GM21825 (cell line): ENCODE measurements at regions not wholly inside any gene's neighbourhood (a gene's known extent, or its start where the extent isn't known, plus 50 kb on each side); places are given as distances from the start of the nearest gene placed in this dataset.

Experiments used
- ATAC-seq: cut with Tn5 transposase; IDR thresholded peaks from one replicate; pipeline ENCODE4 v1.9.1; 2021; ENCODE audit warnings: mild to moderate bottlenecking, moderate library complexity; ENCODE audit not compliant: unreplicated experiment

DNA sequence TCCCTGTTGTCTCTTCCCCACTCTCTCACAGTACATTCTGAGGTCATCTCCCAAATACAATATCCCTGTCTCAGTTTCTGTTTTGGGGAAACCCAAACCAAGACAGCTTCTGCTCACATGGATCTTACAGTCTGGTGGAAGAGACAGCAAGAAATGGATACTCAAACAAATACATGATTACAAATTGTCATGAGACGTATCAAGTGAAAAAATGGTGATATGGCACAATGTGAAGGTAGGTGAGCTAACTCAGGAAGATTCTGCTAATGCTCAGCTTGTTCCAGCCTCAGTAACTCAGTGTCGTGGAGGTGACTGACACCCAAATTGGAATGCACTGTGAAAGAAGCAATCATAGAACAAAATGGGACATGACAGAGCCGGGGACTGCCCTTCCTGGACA is 68.3 kb downstream of the CHST1 start:
- ATAC-seq = no peak

DNA sequence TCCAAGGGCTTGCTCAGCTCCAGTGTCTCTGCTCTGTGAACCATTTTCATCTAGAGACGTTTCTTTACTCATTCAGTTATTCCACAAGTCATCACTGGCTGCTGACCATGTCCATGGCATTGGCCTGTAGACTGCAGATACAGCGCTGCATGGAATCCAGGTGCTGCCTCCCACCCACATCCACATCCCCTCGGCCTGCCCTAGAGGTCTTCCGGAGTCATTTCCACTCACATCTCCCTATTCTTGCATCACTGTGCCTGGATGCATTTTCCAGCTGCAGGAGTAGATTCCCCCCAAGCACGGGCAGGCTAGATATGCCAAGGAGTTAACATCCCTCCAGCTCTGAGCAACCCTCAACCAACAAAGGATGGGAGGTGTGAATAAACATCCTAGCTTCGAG is 68.9 kb downstream of the CHST1 start:
- ATAC-seq = no peak

DNA sequence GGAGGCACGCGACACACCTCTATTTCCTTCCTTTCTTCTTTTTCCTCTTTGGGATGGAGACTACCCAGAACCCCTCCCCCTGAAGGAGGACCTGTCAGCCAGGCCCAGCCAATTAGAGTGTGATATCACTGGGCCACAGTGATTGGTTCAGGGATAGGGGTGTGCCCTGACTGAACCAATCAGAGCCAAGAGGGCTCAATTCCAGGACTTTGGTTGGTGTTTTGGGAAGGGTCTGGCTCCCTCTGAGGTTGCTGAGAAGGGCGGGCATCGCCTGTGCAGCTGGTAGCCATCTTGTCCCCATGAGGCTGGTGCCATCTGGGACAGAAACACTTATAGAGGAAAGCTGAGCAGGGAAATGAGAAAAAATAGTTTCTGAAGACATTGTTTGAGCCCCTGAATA is 71.4 kb downstream of the CHST1 start:
- no peak for ATAC-seq

DNA sequence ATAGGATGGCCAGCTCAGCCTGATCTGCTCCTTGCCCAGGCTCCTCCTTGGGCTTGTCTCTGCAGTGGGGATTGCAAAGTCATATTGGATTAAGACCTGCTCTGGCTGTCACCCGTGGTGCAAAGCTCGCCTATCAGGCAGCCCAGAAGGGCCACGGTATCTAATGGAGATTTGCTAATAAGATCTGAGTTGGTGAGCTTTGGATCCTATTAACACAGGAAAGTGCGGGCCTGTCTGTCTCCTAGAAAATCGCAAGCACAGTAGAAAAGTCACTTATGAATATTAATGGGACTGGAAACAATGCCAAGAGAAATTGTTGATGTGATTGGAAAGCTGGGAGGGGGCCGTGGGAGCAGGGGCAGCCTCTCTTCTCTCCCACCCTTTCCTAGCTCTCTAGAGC is 72.8 kb downstream of the CHST1 start:
- no peak for ATAC-seq

DNA sequence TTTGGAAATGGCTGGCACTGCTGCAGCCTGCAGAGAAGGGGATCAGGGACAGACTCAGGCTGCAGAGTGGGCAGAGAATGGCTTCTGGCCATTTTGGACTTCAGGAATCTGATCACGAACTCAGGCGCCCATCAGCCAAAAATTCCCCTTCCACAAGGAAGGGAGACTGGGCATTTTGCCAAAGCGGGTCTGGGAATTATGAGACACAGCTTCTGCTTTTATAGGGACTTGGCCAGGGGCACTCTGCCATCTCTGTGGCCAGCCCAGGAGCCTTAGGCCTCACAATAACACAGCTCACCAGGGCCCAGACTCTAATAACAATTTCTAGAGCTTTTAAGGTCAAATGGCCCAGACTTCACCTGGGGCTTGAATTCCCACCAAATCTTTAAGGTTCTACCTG is 74.7 kb downstream of the CHST1 start:
- no peak for ATAC-seq

DNA sequence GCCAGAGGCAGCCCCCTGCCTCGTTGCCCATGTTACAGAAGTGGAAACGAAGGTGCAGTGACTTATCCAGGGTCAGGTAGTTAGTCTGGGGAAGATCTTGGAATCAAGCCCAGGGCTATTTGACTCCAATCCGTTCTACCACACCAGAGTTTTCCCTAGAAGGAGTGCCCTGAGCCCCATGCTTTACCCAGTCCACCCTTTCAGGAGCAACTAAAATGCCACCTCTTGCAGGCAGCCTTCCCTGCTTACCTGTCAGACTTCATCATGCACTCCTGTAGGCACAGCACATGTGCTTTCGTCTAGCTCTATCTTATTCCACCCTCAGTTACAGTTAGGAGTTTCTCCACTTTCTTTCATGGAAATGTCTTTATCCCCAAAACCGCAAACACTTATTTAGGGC is 80.2 kb downstream of the CHST1 start:
- ATAC-seq = no peak

DNA sequence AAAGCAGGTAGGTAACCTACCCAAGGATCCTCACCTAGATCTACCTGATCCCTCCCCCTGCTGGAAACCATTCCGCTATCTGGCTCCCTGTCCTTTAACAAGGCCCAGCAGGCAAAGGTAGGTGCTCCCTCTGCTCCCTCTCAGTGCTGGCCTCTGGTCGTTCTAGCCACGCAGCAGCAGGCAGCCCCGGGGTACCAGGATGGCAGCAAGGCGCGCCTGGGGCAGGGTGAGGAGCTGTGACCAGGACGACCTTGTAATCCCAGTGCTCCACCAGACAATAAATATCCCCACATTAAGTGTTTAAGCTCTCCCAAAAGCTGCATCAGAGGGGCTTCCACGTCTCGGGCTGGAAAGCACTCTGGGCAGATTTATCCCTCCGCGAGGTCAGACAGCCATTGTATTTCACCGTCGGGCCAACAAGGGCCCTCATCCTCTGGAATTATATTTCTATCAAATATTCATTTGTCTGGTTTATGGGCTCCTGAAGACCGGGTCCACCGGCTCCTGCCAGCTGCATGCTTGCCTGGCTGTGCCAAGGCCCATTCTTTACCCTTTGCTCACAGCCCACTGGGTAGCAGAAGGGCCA is 81.3 kb downstream of the CHST1 start:
- no peak for ATAC-seq

DNA sequence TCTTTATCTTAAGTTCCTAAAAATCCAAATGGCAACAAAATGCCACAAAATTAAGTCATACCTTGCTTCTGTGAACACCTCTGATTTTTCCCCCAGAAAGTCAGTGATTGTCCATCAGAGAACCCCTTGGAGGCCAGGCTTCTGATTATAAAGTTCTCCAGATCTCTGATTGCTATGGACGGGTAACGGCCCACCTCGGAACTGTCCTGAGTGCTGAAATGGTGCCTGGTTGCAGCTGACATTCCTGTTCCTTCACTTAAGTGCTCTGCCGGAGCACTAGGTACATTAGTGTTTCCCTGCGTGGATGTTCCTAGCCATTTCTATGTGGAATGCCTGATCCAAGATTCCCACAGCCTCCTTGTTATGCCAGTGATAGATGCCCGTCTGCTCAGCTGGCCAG is 85.0 kb downstream of the CHST1 start:
- ATAC-seq = no peak

DNA sequence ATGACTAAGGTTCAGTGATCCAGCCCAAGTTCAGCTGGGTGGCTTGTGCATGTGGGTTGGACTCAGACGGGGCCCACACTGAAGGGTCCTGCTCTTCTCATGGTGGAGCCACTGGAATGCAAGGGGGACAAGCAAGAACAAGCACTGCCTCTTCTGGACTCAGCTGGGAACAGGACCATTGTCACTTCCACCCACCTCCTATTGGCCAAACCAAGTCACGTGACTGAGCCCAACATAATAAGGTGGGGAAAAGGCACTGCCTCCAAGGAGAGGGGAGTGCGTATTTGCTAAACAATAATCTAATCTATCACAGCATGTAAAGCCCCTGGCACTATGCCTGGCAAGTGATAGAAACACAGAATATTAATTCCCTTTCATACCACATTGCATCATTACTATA is 87.1 kb downstream of the CHST1 start:
- ATAC-seq = no peak

DNA sequence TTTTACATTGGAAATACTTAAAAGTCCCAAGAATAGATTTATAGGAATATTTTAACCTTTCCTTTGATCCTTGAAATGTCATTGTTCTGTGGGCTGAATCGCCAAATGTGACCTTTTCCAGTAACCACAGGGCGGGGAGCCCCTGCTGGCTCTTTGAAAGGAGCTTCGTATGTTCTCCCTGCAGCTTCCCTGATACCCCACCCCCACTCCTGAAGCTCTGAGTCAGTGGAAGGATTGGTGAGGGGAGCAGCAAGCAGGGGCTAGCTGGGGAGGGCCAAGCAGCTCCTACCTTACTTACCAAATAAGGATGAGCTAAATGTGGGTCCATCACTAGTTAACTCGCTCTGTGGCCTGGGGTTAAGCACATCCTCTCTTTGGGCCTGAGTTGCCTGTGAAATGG is 87.7 kb downstream of the CHST1 start:
- ATAC-seq = no peak

DNA sequence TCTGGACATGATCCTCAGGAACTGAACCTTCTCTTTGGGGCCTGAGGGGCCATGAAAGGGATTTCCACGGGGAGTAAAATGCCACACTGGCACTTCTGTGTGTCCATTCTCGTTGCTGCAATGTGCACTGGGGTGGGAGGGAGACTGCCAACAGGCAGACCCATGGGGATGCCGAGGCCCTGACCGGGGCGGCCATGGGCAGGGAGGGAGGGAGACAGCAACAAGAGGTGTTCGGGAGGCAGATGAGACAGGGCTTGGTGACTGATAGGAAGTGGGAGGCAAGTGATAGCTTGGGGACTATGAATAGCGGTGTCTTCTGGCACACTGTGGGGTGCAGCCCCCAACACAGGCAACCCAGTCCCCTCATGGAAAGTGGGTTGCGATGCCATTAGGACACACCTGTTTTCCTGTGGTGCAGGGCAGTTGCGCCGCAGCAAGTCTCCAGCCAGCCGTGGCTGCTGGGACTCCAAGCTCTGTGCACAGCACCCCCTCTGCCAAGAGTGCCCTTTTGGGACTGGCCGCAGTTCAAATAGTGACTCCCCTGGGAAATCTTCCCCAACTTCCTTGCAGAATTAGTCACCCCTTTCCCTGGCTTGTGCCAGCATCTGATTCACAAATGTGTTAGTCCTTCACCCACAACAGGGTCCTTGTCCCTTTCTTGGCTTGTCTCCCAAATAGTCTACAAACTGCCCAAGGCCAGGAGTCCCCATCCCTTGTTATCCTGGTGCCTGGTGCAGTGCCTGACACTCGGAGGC is 88.8 kb downstream of the CHST1 start:
- no peak for ATAC-seq

DNA sequence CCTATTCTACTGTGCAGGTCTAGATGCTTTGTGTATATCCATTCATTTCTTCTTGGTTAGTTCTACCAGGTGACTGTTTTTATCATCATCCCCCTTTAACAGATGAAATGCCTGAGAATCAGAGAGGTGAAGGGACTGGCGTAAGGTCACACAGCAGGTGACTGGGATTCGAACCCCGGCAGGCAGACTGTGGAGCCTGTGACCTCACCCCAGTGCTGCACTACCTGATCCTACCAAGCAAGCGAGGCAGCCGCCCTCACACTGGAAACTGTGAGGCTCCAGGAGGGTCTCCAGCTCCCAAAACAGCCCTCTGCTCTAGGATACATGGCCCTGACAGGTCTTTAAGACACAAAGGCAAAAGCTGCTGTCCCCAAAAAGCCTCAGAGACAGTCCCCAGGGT is 91.7 kb downstream of the CHST1 start:
- no peak for ATAC-seq

DNA sequence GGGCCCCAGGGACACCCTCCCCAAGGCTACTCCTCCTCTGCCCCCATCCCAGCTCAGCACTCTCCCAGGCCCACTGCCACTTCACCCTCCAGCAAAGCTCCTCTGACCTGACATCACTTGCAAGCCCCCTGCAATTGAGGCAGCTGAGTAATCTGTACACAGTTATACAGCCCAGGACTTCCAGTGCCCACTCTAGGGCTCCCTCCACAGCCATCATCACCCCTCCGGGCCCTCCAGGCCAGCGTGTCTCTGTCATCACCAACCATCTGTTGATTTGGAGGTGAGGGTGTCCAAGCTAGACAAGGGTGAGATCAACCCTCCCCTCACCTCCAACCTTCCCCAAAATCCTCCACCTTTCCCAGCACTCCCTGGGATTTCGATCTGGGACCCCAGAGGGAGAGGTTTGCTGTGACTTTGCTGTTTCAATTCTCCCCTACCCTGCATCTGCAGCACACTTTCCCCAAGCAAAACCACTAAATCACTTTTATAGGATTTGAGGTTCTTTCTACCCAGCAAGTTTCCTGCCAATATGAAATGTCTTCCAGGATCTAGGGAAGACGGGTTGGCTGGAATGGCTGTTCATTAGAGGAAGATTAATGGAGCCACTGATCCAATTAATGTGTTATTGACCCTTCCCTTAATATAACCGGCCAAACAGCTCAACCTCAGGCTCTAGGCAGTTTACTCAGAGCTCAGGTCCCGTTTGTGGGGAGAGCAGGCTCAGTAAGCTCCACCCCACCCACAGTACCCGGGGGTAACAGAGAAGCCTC is 92.9 kb downstream of the CHST1 start:
- no peak for ATAC-seq

DNA sequence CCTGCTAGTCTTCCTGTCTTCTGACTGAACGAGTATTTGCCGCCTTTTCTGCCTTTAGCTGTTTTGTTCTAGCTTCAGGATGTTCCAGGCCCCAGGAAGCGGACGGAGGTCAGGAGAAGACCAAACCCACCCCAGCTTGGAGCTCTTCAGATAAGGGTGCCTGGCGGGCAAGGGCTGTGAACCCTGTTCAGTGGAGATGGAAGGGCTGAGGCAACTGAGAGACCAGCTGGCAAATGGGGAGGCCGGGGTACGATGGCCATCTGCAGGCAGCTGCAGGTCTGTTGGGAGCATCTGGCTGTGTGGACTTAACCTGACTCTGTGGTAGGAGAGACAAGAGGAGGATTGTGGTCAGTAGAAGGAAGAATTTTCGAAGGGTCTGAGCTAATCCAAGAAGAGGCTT is 95.6 kb downstream of the CHST1 start:
- ATAC-seq = no peak

DNA sequence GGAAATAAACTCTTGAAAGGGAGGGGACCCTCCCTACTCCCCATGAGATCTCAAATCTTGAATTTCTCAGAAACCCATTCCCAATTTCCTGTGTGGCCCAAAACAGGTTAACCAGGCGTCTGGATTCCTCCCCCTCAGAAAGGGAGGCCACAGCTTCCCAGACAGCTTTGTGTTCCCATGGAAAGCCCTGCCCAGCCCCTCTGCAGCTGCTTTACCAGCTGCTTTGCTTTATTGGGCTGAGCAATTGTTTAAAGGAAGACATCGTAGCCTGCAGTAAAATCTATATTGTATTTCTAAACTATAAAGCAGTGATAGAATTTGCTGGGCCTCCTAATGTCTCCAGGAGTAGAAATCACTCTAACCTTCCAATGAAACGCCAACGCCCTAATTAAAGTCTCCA is 97.4 kb downstream of the CHST1 start:
- no peak for ATAC-seq

DNA sequence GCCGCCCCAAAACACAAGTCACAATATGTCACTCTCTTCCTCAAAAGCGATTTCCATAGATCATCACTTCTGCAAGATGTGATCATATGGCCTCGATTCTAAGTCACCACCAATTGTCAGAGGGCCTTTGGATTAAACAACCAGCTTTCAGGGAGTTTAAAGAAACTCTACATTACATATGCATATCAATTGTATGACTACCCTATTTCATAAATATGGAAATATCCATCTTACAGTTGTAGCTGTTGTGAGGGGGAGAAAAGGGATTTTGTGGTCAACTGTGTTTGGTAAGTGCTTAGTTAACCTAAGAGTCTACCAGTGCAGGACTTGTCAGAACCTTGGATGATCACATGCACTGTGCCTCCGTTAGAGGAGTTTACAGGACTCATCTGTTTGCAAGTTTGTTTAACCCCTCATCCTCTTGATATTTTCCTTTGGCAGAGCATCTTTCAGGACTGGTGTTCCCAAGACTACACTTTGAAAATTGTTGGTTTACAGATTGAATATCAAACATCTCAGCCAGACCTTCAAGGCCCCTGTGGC is 99.9 kb downstream of the CHST1 start:
- no peak for ATAC-seq

DNA sequence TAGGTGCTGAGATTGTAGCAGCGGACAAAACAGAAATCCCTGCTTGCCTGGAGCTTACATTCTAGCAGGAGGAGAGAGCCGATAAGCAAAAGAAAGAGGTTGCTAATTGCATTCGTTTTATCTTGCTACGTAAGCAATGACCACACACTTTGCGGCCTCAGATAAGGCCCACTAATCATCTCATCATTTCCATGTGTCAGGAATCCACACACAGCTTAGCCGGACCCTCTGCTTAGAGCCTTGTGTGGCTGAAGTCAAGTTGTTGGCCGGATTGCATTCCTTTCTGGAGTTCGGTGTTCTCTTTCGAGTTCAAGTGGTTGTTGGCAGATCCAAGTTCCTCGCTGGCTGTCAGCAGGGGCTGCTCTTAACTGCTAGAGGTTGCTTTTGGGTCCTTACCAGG is 101.6 kb downstream of the CHST1 start:
- no peak for ATAC-seq

DNA sequence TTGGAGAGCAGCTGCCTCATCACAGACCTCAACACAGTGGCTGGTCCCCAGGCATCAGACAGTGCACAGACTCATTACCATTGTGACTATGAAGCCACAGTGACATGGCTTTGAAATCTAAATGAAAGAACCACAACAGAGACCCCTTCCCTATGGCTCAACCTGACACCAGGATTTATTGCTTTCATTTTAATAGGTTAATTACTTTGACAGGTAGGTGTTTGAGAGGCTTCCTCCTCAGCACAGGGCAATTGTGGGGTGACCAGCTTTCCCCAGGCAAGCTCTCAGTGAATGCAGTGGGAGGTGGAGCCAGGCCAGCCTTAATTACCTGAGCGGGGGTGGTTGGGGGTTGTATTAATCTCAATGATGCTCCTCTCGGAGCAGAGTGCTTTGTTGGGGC is 102.3 kb downstream of the CHST1 start:
- no peak for ATAC-seq

DNA sequence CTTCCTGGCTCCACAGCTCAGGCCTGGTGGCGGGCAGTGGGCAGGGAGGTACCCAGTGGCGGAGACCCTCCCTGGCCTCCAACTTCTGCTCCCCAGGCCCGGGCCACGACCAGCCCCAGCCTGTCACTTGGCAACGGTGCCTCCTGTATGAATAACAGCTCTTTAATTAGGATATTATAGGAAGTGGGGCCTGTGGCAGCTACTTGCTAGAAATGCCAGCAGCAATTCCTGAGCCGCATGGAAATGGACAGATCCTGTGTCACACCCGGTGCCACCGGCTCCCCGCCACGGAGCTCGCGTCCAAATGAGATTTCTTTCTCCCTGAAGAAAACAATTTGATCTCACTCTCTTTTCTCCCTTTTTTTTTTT is 104.5 kb downstream of the CHST1 start:
- ATAC-seq = no peak

DNA sequence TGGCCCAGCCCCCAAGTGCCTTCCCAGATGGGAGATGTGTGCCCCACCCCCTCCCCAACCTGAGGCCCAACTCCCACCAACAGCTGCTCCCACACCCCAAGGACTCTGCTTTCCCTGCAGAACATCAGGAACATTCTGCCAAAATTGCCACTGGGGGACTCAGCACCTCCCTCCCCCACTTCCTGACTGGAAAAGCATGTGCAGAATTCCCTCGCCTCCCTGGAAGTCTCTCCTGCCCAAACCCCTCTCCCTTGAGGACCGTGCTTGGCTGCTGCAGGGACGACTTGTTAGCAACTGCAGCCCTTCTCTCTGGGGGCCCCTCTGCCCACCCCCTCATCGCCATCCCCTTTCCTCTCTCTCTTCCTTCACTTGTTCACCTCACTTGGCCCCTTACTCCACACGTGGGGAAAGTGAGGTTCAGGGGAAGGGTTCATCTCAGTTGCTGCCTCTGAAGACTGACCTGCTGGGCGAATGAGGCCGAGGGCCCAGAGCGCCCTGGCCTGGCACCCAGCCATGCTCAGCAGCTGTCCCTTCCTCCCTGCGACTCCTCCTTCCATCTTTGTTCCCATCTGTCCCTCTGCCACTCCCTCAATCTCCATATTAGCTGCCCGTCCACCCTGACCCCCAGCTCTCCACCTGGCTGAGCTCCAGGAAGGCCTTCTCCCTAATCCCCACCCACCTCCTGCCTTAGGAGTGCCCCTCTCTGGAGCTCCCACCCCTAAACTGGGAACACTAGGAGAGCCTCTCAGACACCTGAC is 105.1 kb downstream of the CHST1 start:
- ATAC-seq = no peak
